Urinary bladder (tissue), 3 donors: ENCODE measurements at regions not wholly inside any gene's neighbourhood (a gene's known extent, or its start where the extent isn't known, plus 50 kb on each side); places are given as distances from the start of the nearest gene placed in this dataset.

Experiments used
- DNase-seq: peaks from one replicate; pipeline ENCODE4 v3.0.0-alpha.2; 2015; ENCODE audit errors: extremely low spot score
- H3K27ac ChIP-seq: one replicate; pipeline ENCODE4 v1.5.1; 2013; ENCODE audit warnings: low read depth, mild to moderate bottlenecking, moderate library complexity
- H3K36me3 ChIP-seq: one replicate; pipeline ENCODE4 v1.6.1; 2013; ENCODE audit warnings: mild to moderate bottlenecking, moderate library complexity; ENCODE audit not compliant: insufficient read depth
- H3K4me1 ChIP-seq: one replicate; pipeline ENCODE4 v1.6.1; 2013; ENCODE audit warnings: mild to moderate bottlenecking, moderate library complexity; ENCODE audit not compliant: insufficient read depth
- H3K4me3 ChIP-seq: one replicate; pipeline ENCODE4 v1.5.1; 2013; ENCODE audit warnings: low read depth, low read length
- WGBS: extraction: QIAGEN DNeasy Blood & Tissue Kit; methylation state at CpG from one replicate; pipeline ENCODE4 v1.1.7; 2013; 5-methylcytosine and 5-hydroxymethylcytosine counted together
- donor health status: healthy with polysubstance abuse.
- donor health status: healthy.

- no peak overlapping the region for H3K27ac ChIP-seq
- H3K4me3 ChIP-seq = no peak overlapping the region
- H3K36me3 ChIP-seq = no peaks in the 10 kb centered on the region
- 90% methylated on average over 4 of the region's 4 CpGs for WGBS
- no peaks in the 10 kb centered on the region for H3K4me1 ChIP-seq
- DNase-seq = no peak
Measured at GRCh38 chr14:88929656-88930436, 105.4 kb downstream of the TTC8 start.

DNA sequence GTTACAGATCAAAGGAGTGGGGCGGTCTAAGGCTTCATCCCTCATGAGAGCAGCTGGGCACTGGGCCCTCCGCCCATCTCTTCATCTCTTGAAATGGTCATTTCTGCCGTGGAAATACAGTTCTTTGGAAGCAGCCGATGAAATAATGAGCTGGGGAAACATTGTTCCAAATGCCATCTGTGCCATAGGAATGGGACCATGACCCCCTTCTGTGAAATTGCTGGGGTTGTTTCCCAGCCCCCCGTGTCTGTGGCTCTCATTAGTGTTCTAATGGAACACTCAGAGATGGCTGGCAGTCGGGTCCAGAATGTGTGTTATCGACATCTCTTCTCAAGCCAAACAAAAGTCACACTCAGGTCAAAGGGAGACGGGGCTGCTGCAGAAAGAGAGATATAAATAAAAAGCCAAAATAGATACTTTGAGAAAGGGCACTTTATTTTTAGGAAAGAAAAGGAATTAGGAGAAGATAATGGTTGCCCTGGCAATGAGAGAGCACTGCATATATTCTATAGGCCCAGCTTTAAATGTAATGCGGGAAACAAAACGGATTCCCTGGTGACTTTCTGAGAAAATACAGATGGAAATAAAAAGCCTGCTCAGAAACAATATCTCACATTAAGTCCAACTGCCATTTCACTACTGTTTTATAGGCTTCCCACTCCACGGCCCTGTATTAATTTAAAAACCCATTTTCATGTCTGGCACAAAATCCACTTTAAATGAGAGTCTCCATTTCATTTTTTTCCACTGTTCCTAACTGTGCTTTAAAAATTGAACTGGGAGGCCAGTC lies 107.1 kb downstream of the TTC8 start:
- Histone ChIP-seq H3K27ac (no peak overlapping the region), H3K36me3 (no peaks in the 10 kb centered on the region), H3K4me3 (no peak overlapping the region), H3K4me1 (no peaks in the 10 kb centered on the region)
- 71% methylated on average over 11 of the region's 11 CpGs for WGBS
- DNase-seq = no peak

DNA sequence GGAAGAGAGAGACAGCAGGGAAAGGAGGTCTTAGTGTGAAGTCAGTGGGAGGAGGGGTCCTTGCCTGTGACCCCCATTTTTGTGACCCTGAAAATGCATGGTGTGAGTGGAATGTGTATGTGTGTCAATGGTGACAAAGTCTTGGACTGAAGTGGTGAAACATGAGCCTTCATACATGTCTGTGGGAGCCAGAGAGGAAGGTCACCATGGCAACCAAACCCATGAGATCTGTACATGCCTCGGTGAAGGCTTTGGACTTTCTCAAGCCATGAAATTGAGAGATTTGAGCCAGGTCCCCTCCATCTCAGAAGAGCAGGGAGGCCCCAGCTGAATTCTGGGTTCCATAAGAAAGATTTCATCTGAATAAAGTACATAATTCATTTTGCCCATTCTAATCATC lies 108.7 kb downstream of the TTC8 start:
- Histone ChIP-seq H3K4me3 (no peak overlapping the region), H3K36me3 (no peaks in the 10 kb centered on the region), H3K27ac (no peak overlapping the region), H3K4me1 (no peaks in the 10 kb centered on the region)
- WGBS = 30% methylated on average over 1 of the region's 1 CpG
- no peak for DNase-seq

- H3K27ac ChIP-seq = no peak overlapping the region
- H3K4me3 ChIP-seq = no peak overlapping the region
- H3K4me1 ChIP-seq = no peaks in the 10 kb centered on the region
- DNase-seq = no peak
- H3K36me3 ChIP-seq = no peaks in the 10 kb centered on the region
- WGBS = 15% methylated on average over 3 of the region's 3 CpGs
Measured at GRCh38 chr14:88934351-88934806, 109.9 kb downstream of the TTC8 start.

DNA sequence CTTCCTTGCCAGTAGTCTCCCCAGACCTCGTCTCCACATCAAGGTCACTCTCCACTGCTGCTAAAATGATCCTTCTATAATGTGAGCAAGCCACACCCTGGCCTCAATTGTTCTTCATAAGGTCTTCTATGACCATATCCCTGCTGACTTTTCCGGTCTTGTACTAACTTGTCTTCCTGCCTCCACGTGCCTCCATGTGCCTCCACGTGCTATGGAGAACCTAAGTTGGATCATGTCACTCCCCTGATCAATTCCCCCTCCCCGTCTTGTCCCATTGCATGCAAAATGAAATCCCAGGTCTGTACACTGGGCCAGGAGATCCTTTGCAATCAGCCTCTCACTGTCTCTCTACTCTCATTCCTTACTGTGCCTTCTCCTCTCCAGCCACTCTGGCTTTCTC lies 110.6 kb downstream of the TTC8 start:
- WGBS = 81% methylated on average over 5 of the region's 5 CpGs
- Histone ChIP-seq H3K4me3 (no peak overlapping the region), H3K4me1 (no peaks in the 10 kb centered on the region), H3K36me3 (no peaks in the 10 kb centered on the region), H3K27ac (no peak overlapping the region)
- no peak for DNase-seq

DNA sequence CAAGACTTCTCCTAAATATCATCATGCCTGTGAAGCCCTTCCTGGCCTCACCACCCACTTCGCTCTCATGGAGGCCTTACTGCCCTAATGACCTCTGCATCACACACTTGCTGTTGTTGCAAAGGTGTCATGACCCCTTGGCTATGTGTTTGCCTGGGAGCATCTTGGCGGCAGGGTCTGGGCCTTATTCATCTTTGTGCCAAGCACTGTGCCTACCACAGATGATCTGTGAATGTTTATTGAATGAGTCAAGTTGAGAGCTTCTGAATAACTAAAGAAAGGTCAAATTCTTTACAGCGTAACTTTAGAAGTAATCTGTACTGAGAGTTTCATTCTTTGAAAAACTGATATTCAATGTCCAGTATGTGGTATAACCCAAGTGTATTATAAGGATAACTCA lies 113.3 kb downstream of the TTC8 start:
- Histone ChIP-seq H3K4me1 (no peaks in the 10 kb centered on the region), H3K36me3 (no peaks in the 10 kb centered on the region), H3K27ac (no peak overlapping the region), H3K4me3 (no peak overlapping the region)
- DNase-seq = no peak
- 93% methylated on average over 3 of the region's 3 CpGs for WGBS

GRCh38 chr14:88940671-88941070 lies 116.2 kb downstream of the TTC8 start:
- WGBS = 56% methylated on average over 3 of the region's 3 CpGs
- Histone ChIP-seq H3K27ac (no peak overlapping the region), H3K4me1 (no peaks in the 10 kb centered on the region), H3K36me3 (no peaks in the 10 kb centered on the region), H3K4me3 (no peak overlapping the region)
- no peak for DNase-seq

GRCh38 chr14:88941414-88941813 lies 117.0 kb downstream of the TTC8 start:
- no peak overlapping the region for H3K4me3 ChIP-seq
- no peak for DNase-seq

DNA sequence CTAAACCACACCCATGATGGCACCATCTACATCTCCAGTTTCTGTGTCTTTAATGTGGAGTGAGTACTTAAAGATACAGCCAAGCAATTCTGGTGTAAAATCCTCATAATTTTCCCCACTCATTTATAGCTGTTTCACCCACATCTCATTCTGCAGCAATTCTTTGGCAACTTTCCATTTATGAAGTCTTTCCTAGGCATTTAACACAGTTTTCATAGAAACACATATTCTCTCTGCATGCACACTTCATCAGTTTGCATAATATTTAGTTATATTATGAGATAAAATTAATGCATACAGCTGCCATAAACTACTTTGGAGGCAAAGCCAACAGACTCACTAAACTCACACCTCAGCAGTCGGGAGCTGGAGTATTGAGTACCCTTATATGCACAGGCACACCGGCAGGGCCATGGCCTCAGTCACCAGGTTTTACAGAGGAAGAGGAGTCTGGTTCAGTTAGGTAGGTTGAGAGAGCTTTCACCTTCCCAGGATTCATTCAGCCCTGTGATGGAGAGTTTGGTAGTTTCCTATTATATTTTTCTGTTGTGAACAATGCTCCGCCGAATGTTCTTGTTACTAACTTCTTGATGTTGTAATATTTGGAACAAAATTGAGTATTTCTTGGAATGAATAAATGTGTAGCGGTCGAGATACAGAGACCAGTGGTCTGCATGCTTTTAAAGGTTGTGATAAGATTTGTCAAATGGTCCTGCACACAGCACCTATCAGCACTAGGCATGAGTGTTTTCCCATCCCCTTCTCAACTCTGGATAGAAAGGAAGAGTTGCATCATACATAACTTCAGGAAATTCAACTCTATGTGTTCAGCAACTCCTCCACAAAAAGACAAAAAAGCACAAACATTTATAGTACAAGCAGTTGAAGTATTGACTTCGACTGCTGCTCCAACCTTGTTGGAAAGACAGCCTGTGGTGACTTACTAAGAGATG lies 123.5 kb downstream of the TTC8 start:
- H3K4me3 ChIP-seq = no peak overlapping the region
- no peak overlapping the region for H3K27ac ChIP-seq
- H3K4me1 ChIP-seq = no peaks in the 10 kb centered on the region
- H3K36me3 ChIP-seq = no peaks in the 10 kb centered on the region
- no peak for DNase-seq
- WGBS = 69% methylated on average over 7 of the region's 7 CpGs

More at GRCh38 chr14:88941414-88941813, 117.0 kb downstream of the TTC8 start:
- Histone ChIP-seq H3K27ac (no peak overlapping the region), H3K4me1 (no peaks in the 10 kb centered on the region), H3K36me3 (no peaks in the 10 kb centered on the region)

GRCh38 chr14:88950069-88950468 lies 125.6 kb downstream of the TTC8 start:
- Histone ChIP-seq H3K27ac (no peak overlapping the region), H3K4me1 (no peaks in the 10 kb centered on the region), H3K4me3 (no peak overlapping the region), H3K36me3 (no peaks in the 10 kb centered on the region)
- 48% methylated on average over 2 of the region's 2 CpGs for WGBS
- no peak for DNase-seq

- no peaks in the 10 kb centered on the region for H3K36me3 ChIP-seq
- H3K4me3 ChIP-seq = no peak overlapping the region
- H3K27ac ChIP-seq = no peak overlapping the region
- 72% methylated on average over 3 of the region's 3 CpGs for WGBS
- no peak for DNase-seq
- no peaks in the 10 kb centered on the region for H3K4me1 ChIP-seq
Measured at GRCh38 chr14:88951370-88951769, 126.9 kb downstream of the TTC8 start.

GRCh38 chr14:88952901-88953300 lies 128.4 kb downstream of the TTC8 start:
- H3K4me3 ChIP-seq = no peak overlapping the region
- H3K27ac ChIP-seq = no peak overlapping the region
- WGBS = 82% methylated on average over 7 of the region's 7 CpGs
- H3K4me1 ChIP-seq = no peaks in the 10 kb centered on the region
- no peak for DNase-seq
- H3K36me3 ChIP-seq = no peaks in the 10 kb centered on the region

DNA sequence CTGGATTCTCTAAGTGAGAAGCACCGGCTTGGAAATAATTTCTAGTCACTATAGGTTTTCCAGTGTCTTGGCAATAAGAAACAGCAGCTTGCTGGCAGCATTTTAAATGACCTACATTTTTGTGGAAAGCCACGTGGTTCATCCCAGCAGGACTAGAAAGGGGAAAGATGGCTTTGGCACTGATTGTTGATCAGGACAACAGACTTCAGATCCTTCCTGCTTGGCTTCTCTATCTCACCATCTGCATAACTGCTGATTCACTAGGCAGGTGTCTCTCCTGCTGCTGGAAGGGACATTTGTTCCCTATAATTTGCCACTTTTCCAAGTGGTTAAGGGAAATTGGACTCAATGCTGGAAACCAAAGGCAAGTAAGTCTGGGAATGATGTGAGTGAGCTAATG lies 131.0 kb downstream of the TTC8 start:
- no peak overlapping the region for H3K27ac ChIP-seq
- no peak for DNase-seq
- 58% methylated on average over 2 of the region's 2 CpGs for WGBS

More for the DNA sequence above, 131.0 kb downstream of the TTC8 start:
- Histone ChIP-seq H3K4me3 (no peak overlapping the region), H3K36me3 (no peaks in the 10 kb centered on the region), H3K4me1 (no peaks in the 10 kb centered on the region)
